ENCODE measurements at regions not wholly inside any gene's neighbourhood (a gene's known extent, or its start where the extent isn't known, plus 50 kb on each side); places are given as distances from the start of the nearest gene placed in this dataset.

DNA sequence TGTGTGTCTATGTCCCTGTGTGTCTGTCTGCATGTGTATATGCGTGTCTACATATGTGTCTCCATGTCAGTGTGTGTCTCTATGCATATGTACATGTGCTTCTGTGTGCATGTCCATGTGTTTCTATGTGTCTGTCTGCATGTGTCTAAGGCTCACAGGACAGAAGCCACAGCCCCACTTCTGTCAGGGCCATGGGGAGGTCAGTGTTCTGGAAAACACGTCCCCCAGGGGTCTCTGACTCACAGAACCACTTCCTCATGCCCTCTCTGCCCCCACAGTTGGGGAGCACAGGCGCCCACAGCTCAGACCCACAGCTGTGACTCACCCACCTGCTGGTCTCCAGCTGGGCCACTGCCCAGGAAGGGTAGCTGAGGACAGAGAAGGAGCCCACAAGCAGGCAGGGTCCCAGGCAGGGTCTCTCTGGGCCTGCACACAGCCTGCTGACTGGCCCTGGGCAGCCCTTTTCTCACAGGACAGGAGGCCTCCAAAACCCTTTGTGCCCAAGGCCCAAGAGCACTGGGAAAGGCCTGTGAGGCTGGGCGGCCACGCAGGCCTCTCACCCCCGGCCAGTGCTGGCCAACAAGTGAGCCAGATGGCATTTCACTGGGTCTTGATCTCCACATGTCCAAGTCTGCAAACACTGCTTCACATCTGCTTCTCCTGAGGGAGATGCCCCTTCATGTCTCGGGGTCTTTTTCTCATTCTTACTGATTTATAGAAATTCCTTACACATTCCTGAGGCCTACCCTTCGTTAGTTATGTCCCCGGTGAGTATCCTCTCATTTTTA lies 102.9 kb upstream of the FAM20C start:
- TF ChIP-seq, protein P1, sequence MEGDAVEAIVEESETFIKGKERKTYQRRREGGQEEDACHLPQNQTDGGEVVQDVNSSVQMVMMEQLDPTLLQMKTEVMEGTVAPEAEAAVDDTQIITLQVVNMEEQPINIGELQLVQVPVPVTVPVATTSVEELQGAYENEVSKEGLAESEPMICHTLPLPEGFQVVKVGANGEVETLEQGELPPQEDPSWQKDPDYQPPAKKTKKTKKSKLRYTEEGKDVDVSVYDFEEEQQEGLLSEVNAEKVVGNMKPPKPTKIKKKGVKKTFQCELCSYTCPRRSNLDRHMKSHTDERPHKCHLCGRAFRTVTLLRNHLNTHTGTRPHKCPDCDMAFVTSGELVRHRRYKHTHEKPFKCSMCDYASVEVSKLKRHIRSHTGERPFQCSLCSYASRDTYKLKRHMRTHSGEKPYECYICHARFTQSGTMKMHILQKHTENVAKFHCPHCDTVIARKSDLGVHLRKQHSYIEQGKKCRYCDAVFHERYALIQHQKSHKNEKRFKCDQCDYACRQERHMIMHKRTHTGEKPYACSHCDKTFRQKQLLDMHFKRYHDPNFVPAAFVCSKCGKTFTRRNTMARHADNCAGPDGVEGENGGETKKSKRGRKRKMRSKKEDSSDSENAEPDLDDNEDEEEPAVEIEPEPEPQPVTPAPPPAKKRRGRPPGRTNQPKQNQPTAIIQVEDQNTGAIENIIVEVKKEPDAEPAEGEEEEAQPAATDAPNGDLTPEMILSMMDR (IDR thresholded peaks at IDR 0.05; ENCODE audit: low read depth, low read length), result no peak
- TF ChIP-seq POLR2A (IDR thresholded peaks at IDR 0.05; ENCODE audit: extremely low read depth, insufficient read length) (no peak), MYC (IDR thresholded peaks at IDR 0.05; ENCODE audit: low read depth, low read length) (peak; percentile 6; the same call in 1 of the 2 replicates)
- TF ChIP-seq, protein P2, sequence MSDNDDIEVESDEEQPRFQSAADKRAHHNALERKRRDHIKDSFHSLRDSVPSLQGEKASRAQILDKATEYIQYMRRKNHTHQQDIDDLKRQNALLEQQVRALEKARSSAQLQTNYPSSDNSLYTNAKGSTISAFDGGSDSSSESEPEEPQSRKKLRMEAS (IDR thresholded peaks at IDR 0.05; ENCODE audit: low read depth, low read length), result peak; percentile 89

All from NB4 (cell line).